Ishikawa (cell line): ENCODE measurements at regions not wholly inside any gene's neighbourhood (a gene's known extent, or its start where the extent isn't known, plus 50 kb on each side); places are given as distances from the start of the nearest gene placed in this dataset.

Experiments used
- CEBPB ChIP-seq: IDR thresholded peaks from 2 replicates; pipeline ENCODE4 v1.6.1; 2012
- CREB1 ChIP-seq: IDR thresholded peaks from 2 replicates; pipeline ENCODE4 v1.6.1; 2012; ENCODE audit warnings: low read depth
- EGR1 ChIP-seq: IDR thresholded peaks from 2 replicates; pipeline ENCODE4 v1.6.1; 2012
- EP300 ChIP-seq: IDR thresholded peaks from 2 replicates; pipeline ENCODE4 v1.6.1; 2012; ENCODE audit warnings: borderline replicate concordance
- FOXM1 ChIP-seq: IDR thresholded peaks from 2 replicates; pipeline ENCODE4 v1.6.1; 2012; ENCODE audit warnings: low read depth, borderline replicate concordance
- MAX ChIP-seq: IDR thresholded peaks from 2 replicates; pipeline ENCODE4 v1.6.1; 2012
- NFIC ChIP-seq: IDR thresholded peaks from 2 replicates; pipeline ENCODE4 v1.6.1; 2012
- RAD21 ChIP-seq: IDR thresholded peaks from 2 replicates; pipeline ENCODE4 v1.6.1; 2012; ENCODE audit warnings: low read depth
- REST ChIP-seq: IDR thresholded peaks from 2 replicates; pipeline ENCODE4 v1.6.1; 2012; ENCODE audit warnings: low read depth, mild to moderate bottlenecking
- TAF1 ChIP-seq: IDR thresholded peaks from 2 replicates; pipeline ENCODE4 v1.6.1; 2012; ENCODE audit warnings: low read depth, mild to moderate bottlenecking
- TCF12 ChIP-seq: IDR thresholded peaks from 2 replicates; pipeline ENCODE4 v1.6.1; 2012; ENCODE audit warnings: low read depth
- TEAD4 ChIP-seq: IDR thresholded peaks from 2 replicates; pipeline ENCODE4 v1.6.1; 2012
- USF1 ChIP-seq: IDR thresholded peaks from 2 replicates; pipeline ENCODE4 v1.6.1; 2012
- YY1 ChIP-seq: IDR thresholded peaks from 2 replicates; pipeline ENCODE4 v1.6.1; 2012; ENCODE audit warnings: low read depth
- ZBTB7A ChIP-seq: IDR thresholded peaks from 2 replicates; pipeline ENCODE4 v1.6.1; 2012; ENCODE audit warnings: low read depth

- TF ChIP-seq MAX (0 out of 2 replicates have a peak, but pooled peaks have one; percentile 3), TCF12 (no peak)
Observed at GRCh38 chr9:90960941-90961340, 159.3 kb downstream of the SYK start.

GRCh38 chr9:90961375-90961774, 159.8 kb downstream of the SYK start:
- TF ChIP-seq ZBTB7A (no peak), EP300 (peak; percentile 59; the same call in 1 of the 2 replicates), TEAD4 (no peak), USF1 (no peak), CREB1 (no peak), REST (no peak), YY1 (no peak), CEBPB (no peak), EGR1 (no peak), RAD21 (no peak), NFIC (peak; percentile 85), MAX (peak; percentile 75)

GRCh38 chr9:90964101-90965020, 162.7 kb downstream of the SYK start:
- no peak for TF ChIP-seq USF1
- no peak for TF ChIP-seq TAF1
- no peak for TF ChIP-seq ZBTB7A
- no peak for TF ChIP-seq CREB1
- no peak for TF ChIP-seq FOXM1
- no peak for TF ChIP-seq EGR1
- TF ChIP-seq MAX = no peak
- TF ChIP-seq RAD21 = no peak
- TF ChIP-seq TCF12 = no peak
- no peak for TF ChIP-seq REST
- no peak for TF ChIP-seq YY1
- no peak for TF ChIP-seq TEAD4
- no peak for TF ChIP-seq NFIC
- TF ChIP-seq EP300 = no peak

GRCh38 chr9:90965226-90966030, 163.8 kb downstream of the SYK start:
- TF ChIP-seq CEBPB (no peak), NFIC (0 out of 2 replicates have a peak, but pooled peaks have one; percentile 13)

- TF ChIP-seq CREB1 (no peak), USF1 (no peak), MAX (no peak), RAD21 (no peak), FOXM1 (no peak)
Observed at GRCh38 chr9:90966031-90966290, 164.3 kb downstream of the SYK start.
